ENCODE measurements at regions not wholly inside any gene's neighbourhood (a gene's known extent, or its start where the extent isn't known, plus 50 kb on each side); places are given as distances from the start of the nearest gene placed in this dataset.

DNA sequence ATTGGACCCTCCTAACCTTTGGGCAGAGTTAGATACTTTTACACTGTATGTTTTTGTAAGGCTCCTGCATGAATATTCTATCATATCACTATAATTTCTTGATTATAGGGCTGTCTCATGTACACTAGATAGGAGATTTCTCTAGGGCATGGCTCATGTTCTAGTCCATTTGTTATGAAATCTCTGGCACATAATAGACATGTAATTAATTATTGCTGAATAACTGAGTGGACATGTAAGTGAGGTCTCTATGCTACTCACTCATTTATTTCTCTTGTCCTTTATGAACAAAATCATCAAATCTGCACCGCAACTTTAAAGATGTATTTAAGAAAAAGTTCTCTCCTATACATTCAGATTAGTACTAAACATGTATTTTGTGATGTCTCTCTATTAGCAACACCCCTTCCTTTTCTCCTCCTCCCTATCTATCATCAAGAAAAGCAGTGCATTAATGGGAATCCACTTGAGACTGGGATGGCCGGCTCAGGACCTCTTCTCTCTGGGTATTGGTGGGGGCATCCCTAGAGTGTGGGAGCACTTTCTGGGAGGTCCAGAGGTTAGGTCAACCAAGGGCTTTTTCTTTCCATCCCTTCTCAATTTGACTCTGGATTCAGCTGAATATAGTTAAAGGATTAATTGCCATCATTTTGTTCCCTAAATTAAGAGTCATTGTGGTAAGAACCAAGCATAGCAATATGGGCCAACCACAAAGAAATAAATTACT is 168.0 kb upstream of the HMGA2 start:
- no peaks in the 10 kb centered on the region for H3K9me3 Mint-ChIP-seq (ENCODE audit: low read depth)
- H3K36me3 Mint-ChIP-seq (ENCODE audit: low read depth), result no peaks in the 10 kb centered on the region
- TF ChIP-seq, protein P1, sequence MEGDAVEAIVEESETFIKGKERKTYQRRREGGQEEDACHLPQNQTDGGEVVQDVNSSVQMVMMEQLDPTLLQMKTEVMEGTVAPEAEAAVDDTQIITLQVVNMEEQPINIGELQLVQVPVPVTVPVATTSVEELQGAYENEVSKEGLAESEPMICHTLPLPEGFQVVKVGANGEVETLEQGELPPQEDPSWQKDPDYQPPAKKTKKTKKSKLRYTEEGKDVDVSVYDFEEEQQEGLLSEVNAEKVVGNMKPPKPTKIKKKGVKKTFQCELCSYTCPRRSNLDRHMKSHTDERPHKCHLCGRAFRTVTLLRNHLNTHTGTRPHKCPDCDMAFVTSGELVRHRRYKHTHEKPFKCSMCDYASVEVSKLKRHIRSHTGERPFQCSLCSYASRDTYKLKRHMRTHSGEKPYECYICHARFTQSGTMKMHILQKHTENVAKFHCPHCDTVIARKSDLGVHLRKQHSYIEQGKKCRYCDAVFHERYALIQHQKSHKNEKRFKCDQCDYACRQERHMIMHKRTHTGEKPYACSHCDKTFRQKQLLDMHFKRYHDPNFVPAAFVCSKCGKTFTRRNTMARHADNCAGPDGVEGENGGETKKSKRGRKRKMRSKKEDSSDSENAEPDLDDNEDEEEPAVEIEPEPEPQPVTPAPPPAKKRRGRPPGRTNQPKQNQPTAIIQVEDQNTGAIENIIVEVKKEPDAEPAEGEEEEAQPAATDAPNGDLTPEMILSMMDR (IDR thresholded peaks at IDR 0.05), result no peak
- peaks cover 24% of the 10 kb centered on the region for H3K4me1 Mint-ChIP-seq (ENCODE audit: low read depth)
- H3K27ac Mint-ChIP-seq (ENCODE audit: unreplicated experiment), result peak overlapping the region; percentile 53
- H3K4me3 Mint-ChIP-seq (ENCODE audit: unreplicated experiment), result no peak overlapping the region
- no peak for DNase-seq (ENCODE audit: low spot score)
- no peaks in the 10 kb centered on the region for H3K27me3 Mint-ChIP-seq (ENCODE audit: low read depth)

DNA sequence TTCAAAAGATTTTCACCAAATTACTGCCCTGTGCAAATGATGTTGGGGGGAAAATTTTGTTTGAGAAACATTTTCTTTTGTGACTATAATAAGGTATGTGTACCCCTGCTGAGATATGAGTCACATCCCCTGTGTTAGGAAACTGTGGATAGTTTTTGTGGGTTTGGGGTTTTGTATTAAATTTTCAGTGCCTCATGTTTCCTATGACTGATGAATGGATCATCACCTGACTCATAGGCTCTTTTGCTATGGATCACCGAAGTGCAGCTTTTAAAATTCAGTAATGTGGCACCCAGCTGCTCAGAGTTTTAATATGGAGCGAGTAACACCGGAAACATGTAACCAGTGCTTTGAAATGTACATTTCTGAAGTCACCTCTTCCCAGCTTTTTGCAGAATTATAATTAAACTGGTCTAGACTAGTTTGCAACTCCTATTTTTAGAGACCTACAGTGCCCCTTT is 167.4 kb upstream of the HMGA2 start:
- H3K4me3 Mint-ChIP-seq (ENCODE audit: unreplicated experiment), result no peak overlapping the region
- no peaks in the 10 kb centered on the region for H3K36me3 Mint-ChIP-seq (ENCODE audit: low read depth)
- no peaks in the 10 kb centered on the region for H3K9me3 Mint-ChIP-seq (ENCODE audit: low read depth)
- no peak for DNase-seq (ENCODE audit: low spot score)
- peaks cover 24% of the 10 kb centered on the region for H3K4me1 Mint-ChIP-seq (ENCODE audit: low read depth)
- H3K27ac Mint-ChIP-seq (ENCODE audit: unreplicated experiment), result peak overlapping the region; percentile 39
- H3K27me3 Mint-ChIP-seq (ENCODE audit: low read depth), result no peaks in the 10 kb centered on the region
- TF ChIP-seq, protein P1 (IDR thresholded peaks at IDR 0.05), result no peak

DNA sequence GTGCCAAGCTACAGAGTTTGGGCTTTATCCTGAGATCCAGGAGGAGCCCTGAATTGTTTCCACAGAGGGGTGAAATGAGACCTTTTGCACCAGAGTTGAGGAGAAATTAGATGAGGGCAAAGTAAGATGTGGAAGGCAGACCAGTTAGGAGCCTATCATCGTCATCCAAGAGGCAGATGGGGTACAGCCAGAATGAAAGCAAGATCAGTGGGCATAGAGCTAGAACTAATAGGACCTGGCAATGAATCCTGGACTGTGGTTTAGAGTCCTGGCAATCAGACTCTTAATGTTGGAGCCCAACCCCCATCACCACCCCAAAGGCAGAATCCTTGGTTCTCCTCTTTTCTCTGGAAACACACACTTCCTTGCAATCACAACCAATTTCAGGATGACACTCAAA is 166.6 kb upstream of the HMGA2 start:
- no peak overlapping the region for H3K4me3 Mint-ChIP-seq (ENCODE audit: unreplicated experiment)
- no peak for DNase-seq (ENCODE audit: low spot score)
- TF ChIP-seq, protein P1 (IDR thresholded peaks at IDR 0.05), result no peak
- no peaks in the 10 kb centered on the region for H3K9me3 Mint-ChIP-seq (ENCODE audit: low read depth)
- peak overlapping the region; percentile 39 for H3K27ac Mint-ChIP-seq (ENCODE audit: unreplicated experiment)
- no peaks in the 10 kb centered on the region for H3K27me3 Mint-ChIP-seq (ENCODE audit: low read depth)
- H3K4me1 Mint-ChIP-seq (ENCODE audit: low read depth), result peaks cover 24% of the 10 kb centered on the region
- no peaks in the 10 kb centered on the region for H3K36me3 Mint-ChIP-seq (ENCODE audit: low read depth)

DNA sequence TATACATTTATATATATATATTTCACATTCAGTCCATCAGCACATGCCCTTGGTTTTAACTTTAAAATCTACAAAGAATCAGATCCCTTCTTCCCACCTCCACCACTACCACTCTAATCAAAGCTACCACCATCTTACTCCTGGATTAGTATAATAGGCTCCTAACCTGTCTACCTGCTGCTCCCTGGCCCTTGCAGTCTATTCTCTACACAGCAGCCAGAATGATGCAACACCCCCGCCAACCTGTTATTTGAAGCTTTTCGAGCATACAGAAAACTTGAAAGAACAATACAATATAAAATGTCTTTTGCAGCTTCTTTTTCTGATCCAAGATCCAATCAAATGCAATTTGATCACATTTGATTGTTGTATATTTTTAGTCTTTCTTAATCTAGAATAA is 165.9 kb upstream of the HMGA2 start:
- Mint-ChIP-seq H3K27me3 (ENCODE audit: low read depth) (no peaks in the 10 kb centered on the region), H3K4me1 (ENCODE audit: low read depth) (peaks cover 24% of the 10 kb centered on the region), H3K4me3 (ENCODE audit: unreplicated experiment) (no peak overlapping the region), H3K27ac (ENCODE audit: unreplicated experiment) (no peak overlapping the region), H3K36me3 (ENCODE audit: low read depth) (no peaks in the 10 kb centered on the region), H3K9me3 (ENCODE audit: low read depth) (no peaks in the 10 kb centered on the region)
- TF ChIP-seq, protein P1 (IDR thresholded peaks at IDR 0.05), result no peak
- no peak for DNase-seq (ENCODE audit: low spot score)

DNA sequence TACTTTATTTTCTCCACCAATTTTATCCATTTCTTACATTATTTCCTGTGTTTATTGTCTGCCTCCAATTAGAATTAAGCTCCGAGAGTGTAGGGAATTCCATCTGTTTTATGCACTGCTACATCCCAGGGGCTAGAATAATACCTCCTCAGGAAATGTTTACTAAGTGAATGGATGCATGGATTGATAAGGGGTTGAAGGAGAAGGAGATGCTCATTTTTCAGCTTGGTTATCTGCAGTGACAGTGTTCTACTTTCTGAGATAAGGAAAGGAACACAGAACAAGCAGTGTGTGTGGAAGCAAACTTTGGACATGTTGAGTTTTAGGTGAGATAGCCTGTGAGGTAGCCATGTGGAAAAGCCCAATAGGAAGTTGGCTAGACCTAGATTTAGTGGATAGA is 164.6 kb upstream of the HMGA2 start:
- Mint-ChIP-seq H3K4me1 (ENCODE audit: low read depth) (peaks cover 24% of the 10 kb centered on the region), H3K4me3 (ENCODE audit: unreplicated experiment) (no peak overlapping the region), H3K27me3 (ENCODE audit: low read depth) (no peaks in the 10 kb centered on the region), H3K36me3 (ENCODE audit: low read depth) (no peaks in the 10 kb centered on the region), H3K9me3 (ENCODE audit: low read depth) (no peaks in the 10 kb centered on the region), H3K27ac (ENCODE audit: unreplicated experiment) (no peak overlapping the region)
- TF ChIP-seq, protein P1 (IDR thresholded peaks at IDR 0.05), result no peak
- DNase-seq (ENCODE audit: low spot score), result no peak

Measured in chondrocyte (in vitro differentiated cells).